Epithelial cell of prostate (primary cell): ENCODE measurements at regions not wholly inside any gene's neighbourhood (a gene's known extent, or its start where the extent isn't known, plus 50 kb on each side); places are given as distances from the start of the nearest gene placed in this dataset.

ENCODE experiments used
- DNase-seq: peaks from one replicate; pipeline ENCODE4 v3.0.0-alpha.2; 2011; ENCODE audit warnings: low read depth, low spot score
- H3K27ac ChIP-seq: fragments of 450-650 bp; 2 replicates; pipeline ENCODE4 v1.5.1; 2017; ENCODE audit warnings: mild to moderate bottlenecking

GRCh38 chr13:44084146-44084545, 204.4 kb downstream of the LACC1 start:
- no peak overlapping the region for H3K27ac ChIP-seq
- DNase-seq, result no peak

GRCh38 chr13:44086389-44086788, 206.7 kb downstream of the LACC1 start:
- no peak for DNase-seq
- no peak overlapping the region for H3K27ac ChIP-seq

- no peak overlapping the region for H3K27ac ChIP-seq
- DNase-seq, result no peak
Measured at GRCh38 chr13:44088411-44088810, 208.7 kb downstream of the LACC1 start.

- no peak overlapping the region for H3K27ac ChIP-seq
- DNase-seq, result no peak
Measured at GRCh38 chr13:44088991-44089413, 209.3 kb downstream of the LACC1 start.

- no peak for DNase-seq
- no peak overlapping the region for H3K27ac ChIP-seq
Measured at GRCh38 chr13:44089452-44089851, 209.7 kb downstream of the LACC1 start.

- no peak overlapping the region for H3K27ac ChIP-seq
- DNase-seq, result no peak
Measured at GRCh38 chr13:44092078-44092970, 212.6 kb downstream of the LACC1 start.

GRCh38 chr13:44093607-44094564, 214.2 kb downstream of the LACC1 start:
- no peak overlapping the region for H3K27ac ChIP-seq
- DNase-seq, result no peak

GRCh38 chr13:44096901-44097300, 217.2 kb downstream of the LACC1 start:
- no peak for DNase-seq
- no peak overlapping the region for H3K27ac ChIP-seq

- H3K27ac ChIP-seq, result no peak overlapping the region
- DNase-seq, result no peak
Measured at GRCh38 chr13:44098559-44098958, 218.9 kb downstream of the LACC1 start.

- no peak overlapping the region for H3K27ac ChIP-seq
Measured at GRCh38 chr13:44101347-44102083, 221.8 kb downstream of the LACC1 start.

GRCh38 chr13:44103429-44104196, 223.9 kb downstream of the LACC1 start:
- no peak for DNase-seq
- no peak overlapping the region for H3K27ac ChIP-seq

More at GRCh38 chr13:44101347-44102083, 221.8 kb downstream of the LACC1 start:
- DNase-seq, result no peak

GRCh38 chr13:44104197-44104490, 224.4 kb downstream of the LACC1 start:
- DNase-seq, result no peak

GRCh38 chr13:44104969-44105368, 225.3 kb downstream of the LACC1 start:
- H3K27ac ChIP-seq, result no peak overlapping the region

More at GRCh38 chr13:44104197-44104490, 224.4 kb downstream of the LACC1 start:
- no peak overlapping the region for H3K27ac ChIP-seq

GRCh38 chr13:44106266-44107152, 226.8 kb downstream of the LACC1 start:
- no peak for DNase-seq
- H3K27ac ChIP-seq, result no peak overlapping the region

More at GRCh38 chr13:44104969-44105368, 225.3 kb downstream of the LACC1 start:
- DNase-seq, result no peak

GRCh38 chr13:44107357-44108121, 227.8 kb downstream of the LACC1 start:
- peak overlapping the region; percentile 47 for H3K27ac ChIP-seq
- peak; percentile 44 for DNase-seq

GRCh38 chr13:44108331-44108858, 228.7 kb downstream of the LACC1 start:
- no peak for DNase-seq
- H3K27ac ChIP-seq, result peak overlapping the region; percentile 47

- H3K27ac ChIP-seq, result no peak overlapping the region
- no peak for DNase-seq
Measured at GRCh38 chr13:44110091-44110621, 230.5 kb downstream of the LACC1 start.
